ENCODE measurements at regions not wholly inside any gene's neighbourhood (a gene's known extent, or its start where the extent isn't known, plus 50 kb on each side); places are given as distances from the start of the nearest gene placed in this dataset.

DNA sequence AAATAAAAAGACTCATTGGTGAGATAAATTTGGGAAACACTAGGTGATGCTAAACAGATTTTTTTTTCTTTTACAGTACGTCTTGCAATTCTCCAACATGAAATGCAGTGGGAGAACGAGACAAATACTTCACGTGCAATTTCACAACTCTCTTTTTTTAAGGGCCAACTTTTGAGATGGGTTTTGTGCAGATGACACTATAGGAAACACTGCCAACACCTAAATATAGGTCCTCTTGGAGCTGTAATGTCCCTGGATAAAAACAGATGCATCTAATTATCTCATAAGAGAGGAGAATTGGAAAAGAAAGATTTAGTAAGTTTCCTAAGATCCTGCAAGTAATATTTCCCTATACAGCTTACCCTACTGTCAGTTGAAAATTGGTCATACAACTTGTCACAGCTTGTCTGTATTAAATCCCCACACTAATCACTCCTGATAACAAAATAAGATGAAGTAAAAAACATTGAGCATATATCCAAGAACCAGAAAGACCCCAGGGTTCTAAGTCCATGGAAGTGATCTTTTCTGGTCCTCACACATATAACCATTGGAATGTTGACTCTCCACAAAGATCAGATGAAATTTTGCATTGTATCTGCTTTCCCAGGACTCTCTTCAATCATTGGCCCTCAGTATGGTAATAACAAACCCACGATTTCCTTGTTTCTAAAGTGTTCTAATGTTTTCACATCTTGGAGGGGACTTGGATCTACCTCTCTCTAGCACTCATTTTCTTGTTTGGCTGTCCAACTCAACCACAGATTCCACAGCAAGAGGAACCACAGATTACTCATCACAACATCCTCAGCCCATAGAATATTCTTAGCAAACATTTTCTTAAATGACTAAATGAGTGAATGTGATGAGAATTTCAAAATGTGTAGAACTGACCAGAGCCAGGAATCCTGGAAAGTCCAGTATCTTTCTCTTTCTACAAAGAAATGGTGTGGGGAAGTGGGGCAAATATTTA lies 769.4 kb upstream of the USP15 start:
- WGBS, 2 experiments (ENCODE audit: extremely low coverage in 1 of 2, insufficient coverage in 1 of 2, insufficient read length in 1 of 2, insufficient replicate concordance in 2 of 2, low coverage in 1 of 2, low lambda C conversion rate in 2 of 2, missing lambda C conversion rate in 1 of 2), result 91% methylated on average over 4 of the region's 4 CpGs; no CpG with 5 or more reads in 1 of the 2 experiments
- Histone ChIP-seq H3K27me3 (replicated peaks in 1 of 4; ENCODE audit: control insufficient read depth in 3 of 4, extremely low read depth in 1 of 4, insufficient read depth in 3 of 4, low read length in 3 of 4) (no peaks in the 10 kb centered on the region), H4K20me1 (replicated peaks in 1 of 2; ENCODE audit: control insufficient read depth in 1 of 2, insufficient read depth in 2 of 2, low read length in 2 of 2) (no peaks in the 10 kb centered on the region), H3K4me1 (replicated peaks in 1 of 4; ENCODE audit: control insufficient read depth in 3 of 4, insufficient read depth in 4 of 4, low read length in 3 of 4) (no peaks in the 10 kb centered on the region), H3K56ac (replicated peaks; ENCODE audit: insufficient read length, low read depth, low read length) (no peak overlapping the region), H4K91ac (replicated peaks; ENCODE audit: insufficient read length, low read length) (no peak overlapping the region), H2AK5ac (ENCODE audit: low read depth, low read length) (no peak overlapping the region), H3K4ac (replicated peaks; ENCODE audit: insufficient read length, low read depth, low read length) (no peak overlapping the region), H3K9me3 (ENCODE audit: insufficient read depth in 2 of 2, low read depth in 1 of 2, low read length in 1 of 2) (no peaks in the 10 kb centered on the region), H2BK20ac (ENCODE audit: low read length) (no peak overlapping the region), H3K23ac (ENCODE audit: insufficient read length) (no peak overlapping the region), H4K8ac (ENCODE audit: extremely low read depth, insufficient read depth, low read length) (no peak overlapping the region), H3K79me1 (ENCODE audit: low read depth, low read length) (no peaks in the 10 kb centered on the region), H3K36me3 (ENCODE audit: control insufficient read depth in 2 of 4, insufficient read depth in 4 of 4, low read length in 3 of 4) (no peaks in the 10 kb centered on the region), H3K4me3 (ENCODE audit: extremely low read depth in 1 of 4, insufficient read depth in 2 of 4, low read depth in 3 of 4, low read length in 4 of 4) (no peak overlapping the region), H3K79me2 (ENCODE audit: control insufficient read depth in 1 of 2, insufficient read depth in 2 of 2, low read length in 2 of 2) (no peaks in the 10 kb centered on the region), H3K14ac (ENCODE audit: insufficient read length) (no peak overlapping the region), H3K18ac (ENCODE audit: extremely low read depth, low read length) (no peak overlapping the region), H3K23me2 (ENCODE audit: low read depth, low read length) (no peaks in the 10 kb centered on the region), H4K5ac (ENCODE audit: insufficient read length, low read depth, low read length) (no peak overlapping the region), H2AFZ (ENCODE audit: low read length) (no peak overlapping the region), H3K9ac (replicated peaks in 1 of 4; ENCODE audit: extremely low read depth in 1 of 4, low read depth in 3 of 4, low read length in 3 of 4) (no peak overlapping the region), H2BK12ac (ENCODE audit: low read depth, low read length) (no peak overlapping the region), H2BK5ac (ENCODE audit: low read depth, low read length) (no peak overlapping the region), H3K27ac (ENCODE audit: low read depth, low read length) (no peak overlapping the region), H2BK15ac (ENCODE audit: low read length) (no peak overlapping the region), H2BK120ac (replicated peaks; ENCODE audit: low read depth, low read length) (no peak overlapping the region), H3K4me2 (ENCODE audit: insufficient read depth in 1 of 2, low read depth in 2 of 2, low read length in 2 of 2) (no peak overlapping the region)
- FAIRE-seq (no peak), DNase-seq (ENCODE audit: low read depth in 1 of 2, low spot score in 2 of 2) (no peak)
- ChIA-PET POLR2A (ENCODE audit: partially characterized antibody) (no interaction called here), CTCF (ENCODE audit: partially characterized antibody) (no interaction called here)
- TF ChIP-seq TEAD4 (IDR thresholded peaks at IDR 0.05; ENCODE audit: low read depth, low read length) (no peak), JUND (IDR thresholded peaks at IDR 0.05; ENCODE audit: low read length) (no peak), GABPA (IDR thresholded peaks at IDR 0.05; ENCODE audit: borderline replicate concordance, insufficient read depth, low read length) (no peak), RBBP5 (IDR thresholded peaks at IDR 0.05; ENCODE audit: borderline replicate concordance, low read depth, low read length) (no peak), RAD21 (IDR thresholded peaks at IDR 0.05 in 1 of 2, conservative IDR thresholded peaks at IDR 0.05 in 1 of 2; ENCODE audit: low read depth in 2 of 2, low read length in 2 of 2) (no peak), NANOG (IDR thresholded peaks at IDR 0.05; ENCODE audit: insufficient read depth, low read depth, low read length, poor library complexity, severe bottlenecking) (no peak), KDM5A (IDR thresholded peaks at IDR 0.05; ENCODE audit: low read length) (no peak), CBX5 (IDR thresholded peaks at IDR 0.05; ENCODE audit: low read depth, low read length) (no peak), SP1 (IDR thresholded peaks at IDR 0.05; ENCODE audit: low read depth, low read length) (no peak)
- TF ChIP-seq, protein P1, sequence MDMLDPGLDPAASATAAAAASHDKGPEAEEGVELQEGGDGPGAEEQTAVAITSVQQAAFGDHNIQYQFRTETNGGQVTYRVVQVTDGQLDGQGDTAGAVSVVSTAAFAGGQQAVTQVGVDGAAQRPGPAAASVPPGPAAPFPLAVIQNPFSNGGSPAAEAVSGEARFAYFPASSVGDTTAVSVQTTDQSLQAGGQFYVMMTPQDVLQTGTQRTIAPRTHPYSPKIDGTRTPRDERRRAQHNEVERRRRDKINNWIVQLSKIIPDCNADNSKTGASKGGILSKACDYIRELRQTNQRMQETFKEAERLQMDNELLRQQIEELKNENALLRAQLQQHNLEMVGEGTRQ (IDR thresholded peaks at IDR 0.05; ENCODE audit: low read length), result no peak
